Pancreas (tissue), 10 donors: ENCODE measurements at regions not wholly inside any gene's neighbourhood (a gene's known extent, or its start where the extent isn't known, plus 50 kb on each side); places are given as distances from the start of the nearest gene placed in this dataset.

Experiments
- ATAC-seq, 4 donors: fragments of 200-7000 bp; cut with Tn5 transposase; one replicate each; pipeline versions ENCODE4 v1.8.0 to v1.9.1; 2020; ENCODE audit warnings: mild to moderate bottlenecking in 4 of 4, moderate library complexity in 4 of 4
- DNase-seq, 6 donors: peaks; one replicate each; pipeline ENCODE4 v3.0.0-alpha.2; 2020
- FAIRE-seq: peaks from 2 replicates; lab custom pipeline; 2012; peaks lifted over from hg19 to GRCh38; lab: Jason Lieb, UNC
- H3K27ac ChIP-seq, 4 donors: fragments of 200-600 bp; sonication (generic); 1 replicate in 3 of 4; 2 replicates in 1 of 4; pipeline versions ENCODE4 v1.5.0 to v1.8.0; 2020
- H3K27me3 ChIP-seq, 4 donors: fragments of 200-600 bp; one replicate each; pipeline ENCODE4 v1.8.0; 2021
- H3K36me3 ChIP-seq, 3 donors: fragments of 200-600 bp; sonication (generic) in 1 of 3; one replicate each; pipeline versions ENCODE4 v1.5.0 to v1.8.0; 2020 to 2021
- H3K4me1 ChIP-seq, 3 donors: fragments of 200-600 bp; one replicate each; pipeline ENCODE4 v1.8.0; 2021
- H3K4me3 ChIP-seq, 4 donors: fragments of 200-600 bp; sonication (generic) in 2 of 4; one replicate each; pipeline versions ENCODE4 v1.5.0 to v1.8.0; 2020 to 2021
- H3K9me3 ChIP-seq, 4 donors: fragments of 200-600 bp; one replicate each; pipeline ENCODE4 v1.8.0; 2021
- CTCF ChIP-seq, 4 donors: fragments of 200-600 bp; sonication (generic) in 3 of 4; IDR thresholded peaks; one replicate each; pipeline versions ENCODE4 v1.5.0 to v1.8.0; 2021; ENCODE audit warnings: antibody characterized with exemption in 4 of 4
- WGBS, 2 donors: extraction: QIAGEN DNeasy Blood & Tissue Kit; methylation state at CpG; one replicate each; pipeline ENCODE4 v1.1.7; 2013; 5-methylcytosine and 5-hydroxymethylcytosine counted together
- intact Hi-C, 3 donors: fragments of 100-400 bp; cut with DNase I; formaldehyde crosslinking; loops; one replicate each; pipeline versions ENCODE4 v1.11.1 to v1.14.2; 2022
- donor health status: healthy with polysubstance abuse.
- donor health status: DM: no; HTN: no; CAD: no; lungs with moderate emphysema.
- donor health status: DM: no; HTN: no; CAD: no.
- donor health status: control.
- donor health status: control.
- donor health status: Bipolar disorder and iron deficiency.
- donor health status: DM: yes; HTN: yes; CAD: no.
- donor health status: DM: no; HTN: no; CAD: no.
- donor health status: DM: no; HTN: no; CAD: no.
- donor health status: DM: yes; HTN: yes; CAD: no.

GRCh38 chr5:8208307-8208706 is 339.4 kb downstream of the MTRR start:
- Histone ChIP-seq H3K4me1 (no peaks in the 10 kb centered on the region), H3K36me3 (no peaks in the 10 kb centered on the region), H3K27me3 (no peaks in the 10 kb centered on the region), H3K4me3 (no peak overlapping the region), H3K9me3 (no peaks in the 10 kb centered on the region), H3K27ac (no peak overlapping the region)
- DNase-seq (no peak), ATAC-seq (no peak), FAIRE-seq (no peak)
- WGBS, 2 donors = 83 to 93% methylated on average over 7 of the region's 7 CpGs
- intact Hi-C loops = no loop called here
- TF ChIP-seq CTCF (IDR thresholded peaks at IDR 0.05) = no peak

- Histone ChIP-seq H3K4me1 (no peaks in the 10 kb centered on the region), H3K36me3 (no peaks in the 10 kb centered on the region), H3K4me3 (no peak overlapping the region), H3K27ac (no peak overlapping the region), H3K9me3 (no peaks in the 10 kb centered on the region), H3K27me3 (no peaks in the 10 kb centered on the region)
- ATAC-seq = no peak
- 48 to 73% methylated on average over 5 of the region's 5 CpGs for WGBS, 2 donors
- intact Hi-C loops = no loop called here
- TF ChIP-seq CTCF (IDR thresholded peaks at IDR 0.05) = no peak
- DNase-seq = no peak
- FAIRE-seq = no peak
Observed at GRCh38 chr5:8209500-8209899, 340.6 kb downstream of the MTRR start.

GRCh38 chr5:8213701-8214240 is 344.8 kb downstream of the MTRR start:
- DNase-seq (no peak), ATAC-seq (no peak), FAIRE-seq (no peak)
- intact Hi-C loops = no loop called here
- H3K27me3 ChIP-seq = no peaks in the 10 kb centered on the region
- no peaks in the 10 kb centered on the region for H3K36me3 ChIP-seq
- H3K27ac ChIP-seq = no peak overlapping the region
- no peak for TF ChIP-seq CTCF (IDR thresholded peaks at IDR 0.05)
- H3K4me1 ChIP-seq = no peaks in the 10 kb centered on the region
- H3K9me3 ChIP-seq = no peaks in the 10 kb centered on the region
- H3K4me3 ChIP-seq = no peak overlapping the region
- 30 to 50% methylated on average over 7 of the region's 7 CpGs for WGBS, 2 donors

- FAIRE-seq = no peak
Observed at GRCh38 chr5:8216921-8217320, 348.0 kb downstream of the MTRR start.

More at GRCh38 chr5:8216921-8217320, 348.0 kb downstream of the MTRR start:
- H3K4me3 ChIP-seq = no peak overlapping the region
- DNase-seq (no peak), ATAC-seq (no peak)
- H3K27me3 ChIP-seq = no peaks in the 10 kb centered on the region
- H3K36me3 ChIP-seq = no peaks in the 10 kb centered on the region
- H3K27ac ChIP-seq = no peak overlapping the region
- no peaks in the 10 kb centered on the region for H3K9me3 ChIP-seq
- intact Hi-C loops = no loop called here
- WGBS, 2 donors = 77 to 87% methylated on average over 20 of the region's 20 CpGs
- no peaks in the 10 kb centered on the region for H3K4me1 ChIP-seq
- TF ChIP-seq CTCF (IDR thresholded peaks at IDR 0.05) = no peak
